Nephron (organoid): ENCODE measurements at regions not wholly inside any gene's neighbourhood (a gene's known extent, or its start where the extent isn't known, plus 50 kb on each side); places are given as distances from the start of the nearest gene placed in this dataset.
A peak's percentile ranks its signal among the peaks of the same experiment; 100 is the strongest.
"Not testable (repeated sequence)": the region's sequence is repeated elsewhere in the genome, so short reads cannot be mapped to it uniquely, and the experiment has no call there.

Experiments
- H3K27ac Mint-ChIP-seq, 3 experiments: 2 replicates each; pipeline ENCODE4 v1.8.0; 2020; ENCODE audit warnings: mixed read lengths in 3 of 3, mild to moderate bottlenecking in 2 of 3, moderate library complexity in 1 of 3
- H3K27me3 Mint-ChIP-seq: 2 replicates; pipeline ENCODE4 v1.8.0; 2021; ENCODE audit warnings: low read depth, mild to moderate bottlenecking, moderate library complexity, mixed read lengths
- H3K36me3 Mint-ChIP-seq: 2 replicates; pipeline ENCODE4 v1.8.0; 2020; ENCODE audit warnings: low read depth, mixed read lengths
- H3K4me1 Mint-ChIP-seq: 2 replicates; pipeline ENCODE4 v1.8.0; 2020; ENCODE audit warnings: mixed read lengths
- H3K4me3 Mint-ChIP-seq, 3 experiments: 2 replicates each; pipeline ENCODE4 v1.8.0; 2020; ENCODE audit warnings: mild to moderate bottlenecking in 3 of 3, mixed read lengths in 3 of 3, moderate library complexity in 2 of 3
- H3K9me3 Mint-ChIP-seq: 2 replicates; pipeline ENCODE4 v1.8.0; 2020; ENCODE audit warnings: mixed read lengths
- TF ChIP-seq, protein P1 (sequence below), 3 experiments: fragments of 200-600 bp; sonication (generic); IDR thresholded peaks; one replicate each; pipeline ENCODE4 v1.5.0; 2021; ENCODE audit warnings: antibody characterized with exemption in 3 of 3; ENCODE audit not compliant: unreplicated experiment in 3 of 3

DNA sequence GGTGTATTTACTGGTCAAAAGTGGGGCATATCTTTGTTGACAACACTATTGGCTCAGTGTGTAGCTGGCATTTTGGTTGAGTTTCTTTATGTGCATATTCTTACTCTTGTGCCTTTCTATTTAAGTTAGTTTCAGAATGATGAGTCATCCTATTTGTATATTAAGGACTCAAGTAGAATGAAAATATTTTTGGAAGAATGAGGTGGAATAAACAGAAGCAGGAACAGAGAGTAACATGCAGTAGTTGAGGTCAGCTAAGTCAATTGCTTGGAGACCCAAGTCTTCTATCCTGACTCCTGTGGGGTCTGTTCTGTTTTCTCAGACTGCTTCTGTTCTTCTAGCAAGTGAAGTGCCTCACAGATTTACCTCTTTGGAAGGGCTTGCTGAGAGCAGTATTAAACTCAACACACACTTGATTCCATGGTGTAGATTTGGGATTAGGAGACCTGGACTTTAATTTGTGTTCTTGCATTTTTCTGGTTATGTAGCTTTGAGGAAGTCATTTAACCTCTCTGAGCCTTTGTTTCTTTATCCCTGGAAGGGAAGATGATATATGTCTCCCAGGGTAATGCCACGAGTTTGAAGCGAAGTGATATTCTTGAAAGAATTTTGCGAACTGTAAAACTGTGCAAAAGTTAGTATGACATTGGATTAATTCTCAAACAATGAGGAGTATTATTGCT lies 324.3 kb downstream of the QKI start:
- peaks cover 15% of the 10 kb centered on the region for H3K27me3 Mint-ChIP-seq
- no peak overlapping the region for H3K4me3 Mint-ChIP-seq
- H3K9me3 Mint-ChIP-seq: peaks cover 2% of the 10 kb centered on the region
- TF ChIP-seq, protein P1, sequence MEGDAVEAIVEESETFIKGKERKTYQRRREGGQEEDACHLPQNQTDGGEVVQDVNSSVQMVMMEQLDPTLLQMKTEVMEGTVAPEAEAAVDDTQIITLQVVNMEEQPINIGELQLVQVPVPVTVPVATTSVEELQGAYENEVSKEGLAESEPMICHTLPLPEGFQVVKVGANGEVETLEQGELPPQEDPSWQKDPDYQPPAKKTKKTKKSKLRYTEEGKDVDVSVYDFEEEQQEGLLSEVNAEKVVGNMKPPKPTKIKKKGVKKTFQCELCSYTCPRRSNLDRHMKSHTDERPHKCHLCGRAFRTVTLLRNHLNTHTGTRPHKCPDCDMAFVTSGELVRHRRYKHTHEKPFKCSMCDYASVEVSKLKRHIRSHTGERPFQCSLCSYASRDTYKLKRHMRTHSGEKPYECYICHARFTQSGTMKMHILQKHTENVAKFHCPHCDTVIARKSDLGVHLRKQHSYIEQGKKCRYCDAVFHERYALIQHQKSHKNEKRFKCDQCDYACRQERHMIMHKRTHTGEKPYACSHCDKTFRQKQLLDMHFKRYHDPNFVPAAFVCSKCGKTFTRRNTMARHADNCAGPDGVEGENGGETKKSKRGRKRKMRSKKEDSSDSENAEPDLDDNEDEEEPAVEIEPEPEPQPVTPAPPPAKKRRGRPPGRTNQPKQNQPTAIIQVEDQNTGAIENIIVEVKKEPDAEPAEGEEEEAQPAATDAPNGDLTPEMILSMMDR (IDR thresholded peaks at IDR 0.05; ENCODE audit: unreplicated experiment in 3 of 3): no peak
- no peaks in the 10 kb centered on the region for H3K36me3 Mint-ChIP-seq
- H3K4me1 Mint-ChIP-seq: peaks cover 5% of the 10 kb centered on the region
- no peak overlapping the region for H3K27ac Mint-ChIP-seq

DNA sequence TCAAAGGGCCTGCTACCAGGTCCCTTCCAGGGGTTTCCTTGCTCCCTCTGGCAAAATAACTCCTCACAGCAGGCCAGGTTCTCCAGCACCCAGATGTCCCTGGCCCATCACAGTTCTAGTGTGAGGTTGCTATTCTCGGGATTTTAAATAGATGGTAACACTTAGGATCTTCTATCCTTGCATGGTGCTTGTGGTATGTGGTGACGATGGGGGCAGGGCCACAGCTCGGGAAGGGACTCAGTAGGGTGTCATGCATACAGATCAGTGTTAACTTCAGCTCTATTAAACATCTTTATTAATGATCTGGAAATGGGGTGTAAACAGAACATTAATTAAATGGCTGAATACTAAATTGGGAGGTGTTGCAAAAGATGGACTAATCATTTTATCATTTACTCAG lies 323.8 kb downstream of the QKI start:
- TF ChIP-seq, protein P1 (IDR thresholded peaks at IDR 0.05; ENCODE audit: unreplicated experiment in 3 of 3): no peak
- Mint-ChIP-seq H3K27me3 (peaks cover 15% of the 10 kb centered on the region), H3K4me1 (peaks cover 5% of the 10 kb centered on the region), H3K36me3 (no peaks in the 10 kb centered on the region), H3K9me3 (peaks cover 2% of the 10 kb centered on the region), H3K27ac (no peak overlapping the region), H3K4me3 (no peak overlapping the region)

DNA sequence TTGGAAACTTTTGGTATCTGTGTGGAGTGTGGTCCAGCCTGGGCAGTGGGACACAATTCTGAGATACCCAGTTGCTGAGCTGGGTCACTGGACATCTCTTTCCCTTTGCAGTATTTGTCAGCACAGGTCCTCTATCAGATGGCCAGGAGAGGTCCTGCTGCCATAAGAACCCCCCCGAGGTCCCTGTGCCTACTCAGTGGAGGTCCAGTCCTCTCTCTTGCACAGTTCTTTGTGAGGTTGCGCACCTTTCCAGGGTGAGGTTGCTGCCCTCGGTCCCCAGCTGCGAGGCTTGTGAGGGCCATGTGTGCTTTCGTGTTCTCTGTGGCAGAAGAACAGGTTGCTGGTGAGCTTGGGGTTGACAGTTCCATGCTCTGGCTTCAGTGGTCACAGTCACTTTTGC lies 320.6 kb downstream of the QKI start:
- Mint-ChIP-seq H3K4me3 (no peak overlapping the region), H3K27me3 (peaks cover 2% of the 10 kb centered on the region), H3K27ac (no peak overlapping the region), H3K36me3 (no peaks in the 10 kb centered on the region), H3K9me3 (peaks cover 2% of the 10 kb centered on the region), H3K4me1 (peaks cover 22% of the 10 kb centered on the region)
- TF ChIP-seq, protein P1 (IDR thresholded peaks at IDR 0.05; ENCODE audit: unreplicated experiment in 3 of 3): no peak

DNA sequence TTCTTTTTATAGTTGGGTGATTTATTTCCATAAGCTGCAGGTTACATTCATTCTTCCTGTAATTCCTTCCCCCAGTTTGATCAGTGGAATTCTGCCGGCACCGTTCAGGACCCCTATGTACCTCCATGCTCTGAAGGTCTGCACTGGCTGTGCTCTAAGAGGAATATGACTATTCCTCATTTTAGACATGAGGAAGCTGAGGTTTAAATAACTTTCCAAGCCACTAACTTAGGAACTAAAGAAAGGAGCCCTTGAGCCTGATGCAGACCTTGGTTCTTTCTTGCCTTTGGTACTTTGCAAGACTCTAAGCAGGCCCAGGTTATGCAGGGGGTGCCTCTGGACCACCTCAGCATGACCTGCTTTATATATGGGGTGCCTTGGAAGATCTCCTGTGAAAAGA lies 318.5 kb downstream of the QKI start:
- peaks cover 2% of the 10 kb centered on the region for H3K9me3 Mint-ChIP-seq
- H3K36me3 Mint-ChIP-seq: no peaks in the 10 kb centered on the region
- H3K4me3 Mint-ChIP-seq: peak overlapping the region in 1 of 3 experiments; percentile 5
- H3K27ac Mint-ChIP-seq: no peak overlapping the region
- peaks cover 4% of the 10 kb centered on the region for H3K27me3 Mint-ChIP-seq
- H3K4me1 Mint-ChIP-seq: peaks cover 32% of the 10 kb centered on the region
- TF ChIP-seq, protein P1 (IDR thresholded peaks at IDR 0.05; ENCODE audit: unreplicated experiment in 3 of 3): no peak

DNA sequence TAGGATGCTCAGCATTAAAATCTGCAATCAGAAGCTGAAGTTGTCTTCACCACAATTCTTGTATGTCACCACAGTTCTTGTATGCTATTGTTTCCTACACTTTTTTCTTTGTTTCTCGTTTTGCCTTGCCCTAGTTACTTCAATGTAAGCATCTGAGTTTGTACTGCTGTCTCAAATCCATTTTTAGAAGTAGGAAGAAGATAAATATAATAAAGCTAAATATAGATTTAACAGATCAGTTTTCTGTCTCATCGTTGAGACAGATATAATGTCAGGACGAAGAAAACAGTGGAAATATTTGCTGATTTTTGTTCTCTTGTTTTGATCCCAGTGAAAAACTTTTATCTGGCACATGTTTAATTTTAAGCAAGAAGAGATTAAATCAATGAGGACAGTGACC lies 318.0 kb downstream of the QKI start:
- no peaks in the 10 kb centered on the region for H3K36me3 Mint-ChIP-seq
- H3K4me1 Mint-ChIP-seq: peaks cover 32% of the 10 kb centered on the region
- TF ChIP-seq, protein P1 (IDR thresholded peaks at IDR 0.05; ENCODE audit: unreplicated experiment in 3 of 3): no peak
- H3K4me3 Mint-ChIP-seq: peak overlapping the region in 1 of 3 experiments; percentile 33
- H3K27ac Mint-ChIP-seq: peak overlapping the region in 1 of 3 experiments; percentile 6
- H3K9me3 Mint-ChIP-seq: peaks cover 2% of the 10 kb centered on the region
- H3K27me3 Mint-ChIP-seq: peaks cover 5% of the 10 kb centered on the region

DNA sequence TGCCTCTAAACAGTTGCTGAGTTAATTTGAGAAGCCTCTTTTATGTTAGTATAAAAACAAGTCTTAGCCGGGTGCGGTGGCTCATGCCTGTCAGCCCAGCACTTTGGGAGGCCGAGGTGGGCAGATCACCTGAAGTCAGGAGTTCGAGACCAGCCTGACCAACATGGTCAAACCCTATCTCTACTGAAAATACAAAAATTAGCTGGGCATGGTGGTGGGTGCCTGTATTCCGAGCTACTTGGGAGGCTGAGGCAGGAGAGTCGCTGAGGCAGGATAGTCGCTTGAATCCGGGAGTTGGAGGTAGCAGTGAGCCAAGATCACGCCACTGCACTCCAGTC lies 317.5 kb downstream of the QKI start:
- not testable (repeated sequence) for H3K27ac Mint-ChIP-seq, H3K4me3 Mint-ChIP-seq
- peaks cover 32% of the 10 kb centered on the region for H3K4me1 Mint-ChIP-seq

More for the DNA sequence above, 317.5 kb downstream of the QKI start:
- not testable (repeated sequence) for H3K9me3 Mint-ChIP-seq, H3K36me3 Mint-ChIP-seq, H3K27me3 Mint-ChIP-seq
